NCI-H748 (cell line): ENCODE measurements at regions not wholly inside any gene's neighbourhood (a gene's known extent, or its start where the extent isn't known, plus 50 kb on each side); places are given as distances from the start of the nearest gene placed in this dataset.

ENCODE experiments used
- DNase-seq: peaks from one replicate; lab custom pipeline; 2025; ENCODE audit not compliant: unreplicated experiment; lab: John Stamatoyannopoulos, UW

- DNase-seq = no peak
Measured at GRCh38 chr9:90311811-90312210, 330.8 kb downstream of the DIRAS2 start.

GRCh38 chr9:90322296-90322695 is 320.3 kb downstream of the DIRAS2 start:
- DNase-seq = no peak

DNA sequence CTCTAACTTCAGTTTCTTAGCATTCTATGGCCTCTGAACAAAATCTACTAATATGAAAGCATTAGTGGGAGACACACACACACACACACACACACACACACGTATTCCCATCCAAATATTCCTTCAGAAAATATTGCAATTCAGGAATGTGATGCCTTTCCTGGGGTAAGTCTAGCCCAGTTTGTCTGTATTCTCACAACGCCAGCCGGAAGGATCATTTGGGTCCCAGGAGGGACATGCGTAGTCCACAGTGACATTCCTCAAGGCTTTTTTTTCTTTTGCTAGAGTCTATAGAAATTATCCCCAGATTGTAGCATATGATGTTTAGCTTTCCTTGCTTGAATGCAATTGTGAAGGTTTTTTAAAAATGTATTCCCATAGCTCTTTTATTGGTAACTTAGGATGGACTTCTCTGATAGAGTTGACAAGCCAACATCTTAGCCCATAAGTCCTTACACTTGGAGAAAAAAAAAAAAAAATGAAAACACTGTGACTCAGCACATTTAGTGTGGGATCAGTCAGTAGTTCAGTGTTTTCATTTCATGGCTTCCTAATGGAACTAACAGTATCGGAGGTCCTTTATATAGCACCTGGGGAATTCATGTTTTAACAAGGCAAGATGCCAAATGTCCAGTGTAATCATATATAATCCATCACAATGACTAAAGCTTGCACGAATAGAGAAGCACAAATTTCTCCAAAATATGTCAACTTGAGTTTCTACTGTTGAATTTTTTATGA is 316.5 kb downstream of the DIRAS2 start:
- DNase-seq = no peak

- DNase-seq = no peak
Measured at GRCh38 chr9:90330231-90330630, 312.4 kb downstream of the DIRAS2 start.

GRCh38 chr9:90331826-90332575 is 310.6 kb downstream of the DIRAS2 start:
- no peak for DNase-seq

- no peak for DNase-seq
Measured at GRCh38 chr9:90333226-90333625, 309.4 kb downstream of the DIRAS2 start.

DNA sequence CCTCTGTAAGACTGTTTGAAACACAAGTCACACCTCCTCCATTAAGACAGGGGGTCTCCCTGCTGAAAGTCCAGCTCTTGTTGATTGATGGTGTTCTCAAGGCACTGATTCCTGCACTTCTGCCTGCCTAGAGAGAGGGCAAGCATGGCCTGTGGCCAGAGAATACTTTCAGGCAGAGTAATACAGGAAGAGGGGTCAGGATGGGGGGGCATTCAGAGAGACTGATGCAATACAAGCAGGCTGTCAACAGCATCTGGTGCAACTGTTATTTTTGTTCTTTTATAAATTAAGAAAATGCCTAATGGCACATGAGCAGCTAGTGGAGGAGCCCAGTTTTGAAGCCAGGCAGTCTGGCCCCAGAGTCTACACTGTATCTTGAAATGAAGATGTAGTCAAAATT is 302.2 kb downstream of the DIRAS2 start:
- DNase-seq = no peak

GRCh38 chr9:90342607-90343006 is 300.0 kb downstream of the DIRAS2 start:
- no peak for DNase-seq

GRCh38 chr9:90343366-90343765 is 299.3 kb downstream of the DIRAS2 start:
- DNase-seq = peak; percentile 95

- DNase-seq = peak; percentile 80
Measured at GRCh38 chr9:90343991-90344390, 298.6 kb downstream of the DIRAS2 start.

DNA sequence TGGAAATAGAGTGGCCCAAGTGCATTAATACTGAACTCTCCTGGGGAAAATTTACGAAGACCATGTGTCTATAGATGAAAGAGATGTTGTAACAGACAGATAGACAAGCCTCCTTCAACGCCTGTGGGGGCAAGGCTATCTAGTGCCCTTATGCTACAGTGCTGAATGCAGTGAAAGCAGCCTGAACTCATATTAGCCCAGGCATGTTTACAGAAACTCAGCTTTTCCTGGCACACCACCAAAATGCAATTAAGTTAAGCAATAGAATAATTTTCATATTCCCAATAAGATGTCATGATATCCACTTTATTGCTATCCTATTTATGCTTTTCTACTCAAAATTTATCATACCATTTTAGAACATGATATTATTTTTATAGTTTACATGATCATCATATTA is 277.0 kb downstream of the DIRAS2 start:
- peak; percentile 88 for DNase-seq

DNA sequence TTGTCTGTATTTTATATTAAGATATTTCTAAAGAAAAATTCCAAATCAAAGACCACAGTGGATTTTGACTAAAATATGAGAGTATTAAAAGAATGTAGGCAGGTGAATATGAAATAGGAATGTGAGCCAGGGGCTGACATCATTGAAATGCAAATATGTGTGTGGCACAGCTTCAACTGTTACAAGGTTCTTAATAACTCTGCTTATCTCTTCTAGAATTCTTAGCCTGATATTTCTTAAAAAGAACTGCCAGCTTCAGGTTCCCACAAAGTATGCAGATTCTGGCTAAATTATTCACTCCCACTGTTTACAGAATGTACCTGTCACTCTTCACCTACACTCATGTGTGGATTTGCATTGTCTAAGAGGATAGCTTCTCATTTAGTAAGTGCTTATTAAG is 274.4 kb downstream of the DIRAS2 start:
- DNase-seq = no peak

DNA sequence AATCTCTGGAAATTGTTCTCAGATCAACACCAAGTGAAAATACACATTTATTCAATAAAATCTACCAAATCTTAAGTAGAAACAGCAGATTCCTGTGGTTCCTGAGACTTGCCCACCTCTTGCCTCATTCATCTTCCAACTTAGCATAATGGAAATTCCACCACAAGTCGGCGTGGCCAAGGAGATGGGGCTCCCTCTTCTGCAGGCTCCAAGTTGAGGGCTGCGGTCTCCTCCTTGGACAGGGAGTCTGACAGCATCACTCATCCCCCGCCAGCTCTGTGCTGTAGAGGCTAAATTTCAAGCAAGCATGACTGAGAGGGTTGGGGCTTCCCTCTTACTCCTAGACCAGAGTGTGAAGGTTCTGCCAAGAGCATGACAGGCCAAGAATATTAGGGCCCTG is 273.7 kb downstream of the DIRAS2 start:
- no peak for DNase-seq

- DNase-seq = no peak
Measured at GRCh38 chr9:90379771-90380170, 262.9 kb downstream of the DIRAS2 start.

GRCh38 chr9:90385146-90385545 is 257.5 kb downstream of the DIRAS2 start:
- no peak for DNase-seq

DNA sequence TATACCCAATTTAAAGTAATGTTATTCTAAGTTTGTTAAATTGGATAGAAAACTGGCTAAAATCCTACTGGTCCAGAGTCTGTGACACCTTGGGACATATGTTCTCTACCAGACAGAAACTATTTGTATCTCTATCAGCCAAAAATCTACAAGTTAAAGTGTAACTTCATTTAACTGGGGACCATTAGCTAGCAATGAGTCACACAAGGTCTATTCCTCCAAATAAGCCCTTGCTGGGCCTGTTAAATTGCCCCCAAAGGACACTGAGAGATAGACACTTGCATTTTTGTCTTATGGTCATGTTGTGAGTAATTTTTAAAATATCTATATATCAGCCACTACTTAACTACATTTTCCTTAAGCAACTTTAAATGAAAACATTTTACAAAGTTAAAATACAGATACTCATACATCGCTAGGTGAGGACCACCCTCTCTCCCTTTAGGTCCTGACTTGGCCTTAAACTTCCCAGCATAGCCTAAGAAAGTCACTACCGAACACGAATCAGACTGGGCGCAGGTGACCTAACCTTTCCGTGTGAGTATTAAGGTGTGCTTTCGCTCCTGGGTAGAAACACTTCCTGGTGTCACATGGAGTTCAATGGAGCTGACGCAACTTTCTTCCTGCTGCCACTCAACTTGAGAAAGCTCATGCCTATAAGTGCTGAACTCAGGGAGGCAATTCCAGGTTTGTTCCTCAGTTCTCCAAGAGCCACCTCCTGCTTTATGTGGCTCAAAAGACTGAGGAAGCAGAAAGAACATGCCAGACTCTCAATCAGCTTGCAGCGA is 249.1 kb downstream of the DIRAS2 start:
- no peak for DNase-seq

GRCh38 chr9:90394871-90395270 is 247.8 kb downstream of the DIRAS2 start:
- DNase-seq = no peak

GRCh38 chr9:90400091-90400490 is 242.5 kb downstream of the DIRAS2 start:
- no peak for DNase-seq

DNA sequence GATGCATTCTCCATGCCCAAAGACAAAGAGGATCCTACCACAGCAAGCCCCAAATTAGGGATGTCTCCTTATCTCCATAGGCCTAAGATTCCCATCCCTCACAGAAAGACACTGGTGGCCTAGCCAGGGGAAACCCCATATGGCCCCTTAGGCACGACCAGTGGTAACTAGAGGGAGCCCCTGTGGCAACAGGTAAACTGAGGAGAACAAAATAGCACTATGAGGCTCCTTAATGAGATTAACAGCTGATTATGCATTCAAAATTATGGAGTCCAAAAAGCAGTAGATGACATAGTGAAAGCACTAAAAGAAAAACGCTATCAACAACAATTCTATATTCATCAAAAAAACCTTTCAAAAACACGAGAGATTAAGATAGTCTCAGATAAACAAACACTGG is 234.0 kb downstream of the DIRAS2 start:
- no peak for DNase-seq

GRCh38 chr9:90419221-90419851 is 223.3 kb downstream of the DIRAS2 start:
- DNase-seq = no peak

DNA sequence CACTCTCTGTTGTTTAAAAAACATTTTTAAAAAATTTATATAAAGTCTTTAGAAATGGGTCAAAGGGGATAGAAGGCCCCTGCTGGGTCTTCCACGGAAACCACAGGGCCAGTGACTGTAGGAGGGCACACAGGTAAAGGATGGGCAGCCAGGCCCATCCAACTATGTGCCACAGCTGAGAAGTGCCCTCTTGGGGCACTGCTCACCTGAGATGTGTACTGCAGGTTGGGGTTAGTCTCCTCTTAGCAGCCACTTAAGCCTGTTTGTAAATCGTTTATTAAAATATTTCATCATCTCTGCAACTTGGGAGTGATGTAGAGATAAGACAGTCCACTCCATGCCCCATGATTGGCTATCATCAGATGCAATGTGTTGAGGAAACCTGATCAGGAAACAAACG is 222.4 kb downstream of the DIRAS2 start:
- no peak for DNase-seq
